Ascending aorta (tissue), 2 donors: ENCODE measurements at regions not wholly inside any gene's neighbourhood (a gene's known extent, or its start where the extent isn't known, plus 50 kb on each side); places are given as distances from the start of the nearest gene placed in this dataset.
"Not testable (repeated sequence)": the region's sequence is repeated elsewhere in the genome, so short reads cannot be mapped to it uniquely, and the experiment has no call there.

ENCODE experiments used
- DNase-seq, 2 donors: peaks; one replicate each; pipeline ENCODE4 v3.0.0-alpha.2; 2019; ENCODE audit warnings: low spot score in 2 of 2
- H3K27ac ChIP-seq, 2 donors: fragments of 200-600 bp; sonication (generic); one replicate each; pipeline ENCODE4 v1.5.1; 2016 to 2017; ENCODE audit warnings: mild to moderate bottlenecking in 1 of 2
- H3K27me3 ChIP-seq: fragments of 200-600 bp; sonication (generic); one replicate; pipeline ENCODE4 v1.5.1; 2017
- H3K36me3 ChIP-seq, 2 donors: fragments of 200-600 bp; sonication (generic); one replicate each; pipeline ENCODE4 v1.5.1; 2016
- H3K4me1 ChIP-seq, 2 donors: fragments of 200-600 bp; sonication (generic); one replicate each; pipeline ENCODE4 v1.5.1; 2016 to 2017; ENCODE audit warnings: mild to moderate bottlenecking in 1 of 2
- H3K4me3 ChIP-seq, 2 donors: fragments of 200-600 bp; sonication (generic); one replicate each; pipeline ENCODE4 v1.5.1; 2016 to 2017; ENCODE audit warnings: mild to moderate bottlenecking in 1 of 2
- H3K9me3 ChIP-seq, 2 donors: fragments of 200-600 bp; sonication (generic); one replicate each; pipeline ENCODE4 v1.5.1; 2016
- intact Hi-C: fragments of 100-400 bp; cut with DNase I; formaldehyde crosslinking; loops from one replicate; pipeline ENCODE4 v1.15.1; 2023
- TF ChIP-seq, protein P1 (sequence below), 3 experiments: fragments of 200-600 bp in 2 of 3; fragments of 450-650 bp in 1 of 3; sonication (generic) in 2 of 3; IDR thresholded peaks; one replicate each; pipeline ENCODE4 v1.5.1; 2016 to 2019; ENCODE audit warnings: antibody characterized with exemption in 3 of 3, mild to moderate bottlenecking in 1 of 3, moderate library complexity in 1 of 3

DNA sequence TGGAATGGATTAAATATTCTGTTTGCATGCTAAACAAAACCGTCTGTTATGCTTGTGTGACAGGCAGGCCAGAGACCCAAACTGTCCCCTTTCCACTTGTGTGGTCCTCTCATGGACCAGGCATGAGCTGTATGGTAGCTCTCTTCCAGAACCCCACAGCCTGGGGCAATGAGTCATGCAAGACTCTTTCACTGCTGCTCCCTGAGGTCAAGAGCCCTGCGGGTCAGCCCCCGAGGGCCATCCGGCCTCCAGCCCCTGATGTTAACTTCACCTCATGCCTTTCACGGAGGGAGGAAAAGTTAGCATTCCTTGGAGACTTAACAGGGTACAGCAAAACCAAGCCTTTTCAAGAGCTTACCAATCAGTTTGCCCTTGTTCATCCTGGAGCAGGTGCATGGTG lies 239.1 kb upstream of the DIO3 start:
- Histone ChIP-seq H3K9me3 (no peaks in the 10 kb centered on the region), H3K36me3 (no peaks in the 10 kb centered on the region), H3K27me3 (no peaks in the 10 kb centered on the region), H3K4me3 (no peak overlapping the region), H3K27ac (no peak overlapping the region), H3K4me1 (no peaks in the 10 kb centered on the region)
- TF ChIP-seq, protein P1, sequence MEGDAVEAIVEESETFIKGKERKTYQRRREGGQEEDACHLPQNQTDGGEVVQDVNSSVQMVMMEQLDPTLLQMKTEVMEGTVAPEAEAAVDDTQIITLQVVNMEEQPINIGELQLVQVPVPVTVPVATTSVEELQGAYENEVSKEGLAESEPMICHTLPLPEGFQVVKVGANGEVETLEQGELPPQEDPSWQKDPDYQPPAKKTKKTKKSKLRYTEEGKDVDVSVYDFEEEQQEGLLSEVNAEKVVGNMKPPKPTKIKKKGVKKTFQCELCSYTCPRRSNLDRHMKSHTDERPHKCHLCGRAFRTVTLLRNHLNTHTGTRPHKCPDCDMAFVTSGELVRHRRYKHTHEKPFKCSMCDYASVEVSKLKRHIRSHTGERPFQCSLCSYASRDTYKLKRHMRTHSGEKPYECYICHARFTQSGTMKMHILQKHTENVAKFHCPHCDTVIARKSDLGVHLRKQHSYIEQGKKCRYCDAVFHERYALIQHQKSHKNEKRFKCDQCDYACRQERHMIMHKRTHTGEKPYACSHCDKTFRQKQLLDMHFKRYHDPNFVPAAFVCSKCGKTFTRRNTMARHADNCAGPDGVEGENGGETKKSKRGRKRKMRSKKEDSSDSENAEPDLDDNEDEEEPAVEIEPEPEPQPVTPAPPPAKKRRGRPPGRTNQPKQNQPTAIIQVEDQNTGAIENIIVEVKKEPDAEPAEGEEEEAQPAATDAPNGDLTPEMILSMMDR (IDR thresholded peaks at IDR 0.05): no peak
- intact Hi-C loops: no loop called here
- DNase-seq: no peak

DNA sequence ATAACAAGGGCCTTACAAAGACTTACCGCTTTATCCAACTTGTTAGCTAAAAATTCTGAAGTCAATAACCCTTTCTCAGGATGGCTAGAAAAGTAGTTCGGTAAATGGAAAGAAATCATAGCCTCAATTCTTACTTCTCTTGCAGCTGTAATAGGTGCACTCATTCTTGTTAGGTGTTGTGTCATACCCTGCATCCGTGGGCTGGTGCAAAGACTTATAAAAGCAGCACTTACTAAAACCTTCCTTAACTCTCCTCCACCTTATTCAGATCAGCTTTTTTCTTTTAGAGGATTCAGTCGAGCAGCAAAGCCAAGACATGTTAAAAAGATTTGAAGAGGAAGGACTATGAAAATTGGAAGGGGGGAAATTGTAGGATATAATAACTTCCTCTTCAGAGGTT lies 238.2 kb upstream of the DIO3 start:
- H3K36me3 ChIP-seq: no peaks in the 10 kb centered on the region
- no peak for DNase-seq
- intact Hi-C loops: no loop called here

DNA sequence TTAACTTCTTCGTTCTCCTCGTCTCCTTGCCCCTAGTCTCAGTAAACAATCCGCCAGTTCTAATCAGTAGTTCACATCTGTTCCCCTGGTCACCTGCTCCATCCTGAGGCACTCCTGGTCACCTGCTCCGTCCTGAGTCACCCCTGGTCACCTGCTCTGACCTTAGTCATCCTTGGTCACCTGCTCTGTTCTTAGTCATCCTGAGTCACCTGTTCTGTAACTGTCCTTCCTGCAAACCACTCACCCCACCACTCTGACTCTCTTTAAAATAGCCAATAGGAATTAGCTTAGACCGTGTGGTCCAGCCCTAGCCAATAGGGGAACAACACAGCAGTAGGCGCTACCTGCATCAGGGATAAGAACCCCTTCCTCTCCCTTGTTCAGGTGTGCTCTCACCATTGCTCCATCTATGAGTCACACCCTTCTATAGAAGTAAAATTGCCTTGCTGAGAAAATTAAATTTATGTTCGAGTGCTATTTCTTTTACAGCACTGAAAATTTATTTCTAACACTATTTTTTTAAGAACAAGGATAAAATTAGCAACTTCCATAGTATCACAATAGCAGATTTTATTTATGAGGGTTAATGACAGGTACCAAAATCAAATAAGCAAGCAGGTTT lies 237.6 kb upstream of the DIO3 start:
- H3K27ac ChIP-seq, DNase-seq, H3K36me3 ChIP-seq, intact Hi-C loops, H3K4me1 ChIP-seq, H3K4me3 ChIP-seq, H3K27me3 ChIP-seq, H3K9me3 ChIP-seq: not testable (repeated sequence)

More for the DNA sequence above, 238.2 kb upstream of the DIO3 start:
- no peak overlapping the region for H3K27ac ChIP-seq
- TF ChIP-seq, protein P1 (IDR thresholded peaks at IDR 0.05): no peak
- no peaks in the 10 kb centered on the region for H3K27me3 ChIP-seq
- no peaks in the 10 kb centered on the region for H3K4me1 ChIP-seq
- no peak overlapping the region for H3K4me3 ChIP-seq
- no peaks in the 10 kb centered on the region for H3K9me3 ChIP-seq

DNA sequence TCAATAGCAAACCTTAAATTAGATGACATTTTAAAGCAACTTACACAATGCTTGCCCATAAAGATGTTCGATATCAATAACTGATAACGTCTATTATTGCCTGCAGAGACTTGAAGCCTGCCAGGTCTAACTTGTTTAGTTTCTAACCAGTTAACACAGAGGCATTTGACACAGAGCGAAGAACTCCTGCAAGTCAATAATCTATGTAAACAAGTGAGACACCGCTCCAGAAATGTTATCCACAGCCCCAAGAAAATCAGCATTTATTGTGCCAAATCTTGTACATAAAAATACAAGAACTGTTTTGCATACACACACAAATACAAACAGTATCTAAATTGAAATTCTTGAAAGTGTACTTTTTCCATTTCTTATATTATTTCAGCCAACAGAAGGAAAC lies 236.0 kb upstream of the DIO3 start:
- H3K9me3 ChIP-seq: no peaks in the 10 kb centered on the region
- H3K36me3 ChIP-seq: no peaks in the 10 kb centered on the region
- H3K27ac ChIP-seq: no peak overlapping the region
- DNase-seq: no peak
- intact Hi-C loops: no loop called here
- no peak overlapping the region for H3K4me3 ChIP-seq
- TF ChIP-seq, protein P1 (IDR thresholded peaks at IDR 0.05): no peak
- H3K27me3 ChIP-seq: no peaks in the 10 kb centered on the region
- H3K4me1 ChIP-seq: no peaks in the 10 kb centered on the region

DNA sequence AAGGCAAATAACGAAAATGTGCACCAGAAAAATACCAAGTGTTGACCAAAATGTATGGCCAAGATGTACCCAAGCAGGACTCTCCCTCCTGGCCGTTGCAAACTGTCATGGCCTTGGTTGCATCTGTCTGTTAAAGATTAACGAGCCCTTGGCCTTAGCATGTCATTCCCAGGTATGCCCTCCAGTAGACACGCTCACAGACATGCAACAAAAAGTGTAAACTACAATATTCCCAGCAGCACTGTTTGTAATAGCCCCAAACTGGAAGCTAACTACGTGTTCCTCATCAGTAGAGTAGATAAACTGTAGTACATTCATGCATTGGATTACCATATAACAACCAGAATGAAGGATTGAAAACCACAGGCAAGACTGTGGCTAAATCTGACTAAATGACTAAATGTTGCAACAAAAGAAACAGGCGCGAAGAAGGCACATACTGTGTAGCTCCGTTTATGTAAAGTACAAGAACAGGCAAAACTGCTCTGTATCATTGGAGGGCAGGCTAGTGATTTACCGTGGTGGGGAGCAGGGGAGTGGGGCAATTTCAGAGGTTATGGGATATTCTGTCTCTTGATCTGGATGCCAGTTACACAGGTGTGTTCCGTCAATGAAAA lies 232.8 kb upstream of the DIO3 start:
- no peaks in the 10 kb centered on the region for H3K4me1 ChIP-seq
- TF ChIP-seq, protein P1 (IDR thresholded peaks at IDR 0.05): no peak
- H3K27me3 ChIP-seq: no peaks in the 10 kb centered on the region
- no peaks in the 10 kb centered on the region for H3K36me3 ChIP-seq
- no peak overlapping the region for H3K4me3 ChIP-seq
- no peak for DNase-seq
- intact Hi-C loops: no loop called here
- no peak overlapping the region for H3K27ac ChIP-seq
- no peaks in the 10 kb centered on the region for H3K9me3 ChIP-seq

DNA sequence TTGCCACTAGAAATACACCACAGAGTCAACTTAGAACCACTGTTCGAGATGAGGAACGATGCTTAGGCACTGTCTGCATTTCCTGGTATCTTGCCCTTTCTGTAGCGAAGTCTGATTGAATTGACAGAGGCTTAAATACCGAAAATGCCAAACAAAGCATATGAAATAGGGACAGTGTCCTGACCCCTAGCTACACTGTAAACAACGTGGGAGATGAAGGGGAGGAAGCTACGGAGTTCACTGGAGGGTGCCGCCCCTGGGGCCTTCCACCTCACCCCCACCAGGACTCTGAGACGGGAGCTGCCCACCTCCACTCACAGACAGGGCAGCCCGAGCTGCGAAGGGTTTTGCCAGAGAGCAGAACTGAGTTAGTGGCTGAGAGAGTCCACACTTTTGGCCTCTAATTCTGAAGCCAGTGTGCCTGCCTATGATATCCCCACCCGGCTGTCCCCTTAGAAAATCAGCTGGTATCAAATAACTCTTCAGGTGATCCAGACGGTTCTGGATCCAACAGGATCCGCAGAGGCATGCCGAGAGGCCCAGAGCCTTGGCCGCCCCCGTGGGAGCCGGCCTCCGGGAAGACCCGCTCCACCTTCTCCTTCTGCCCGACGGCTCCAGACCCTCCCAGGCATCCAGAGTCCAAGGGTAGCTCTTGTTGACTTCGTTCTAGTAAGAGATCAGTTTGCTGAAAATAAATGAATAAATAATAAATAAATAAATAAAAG lies 230.7 kb upstream of the DIO3 start:
- Histone ChIP-seq H3K4me3 (no peak overlapping the region), H3K36me3 (no peaks in the 10 kb centered on the region), H3K9me3 (no peaks in the 10 kb centered on the region), H3K27ac (no peak overlapping the region), H3K27me3 (no peaks in the 10 kb centered on the region), H3K4me1 (no peaks in the 10 kb centered on the region)
- intact Hi-C loops: no loop called here
- DNase-seq: no peak
- TF ChIP-seq, protein P1 (IDR thresholded peaks at IDR 0.05): no peak
